ENCODE measurements at regions not wholly inside any gene's neighbourhood (a gene's known extent, or its start where the extent isn't known, plus 50 kb on each side); places are given as distances from the start of the nearest gene placed in this dataset.

- TF ChIP-seq MYC (IDR thresholded peaks at IDR 0.05; ENCODE audit: low read depth, low read length) (no peak), JUN (IDR thresholded peaks at IDR 0.05; ENCODE audit: borderline replicate concordance, insufficient read depth, insufficient read length, low read depth) (no peak)
Measured at GRCh38 chr14:71680736-71681387, 251.4 kb upstream of the RGS6 start.
